ENCODE measurements at regions not wholly inside any gene's neighbourhood (a gene's known extent, or its start where the extent isn't known, plus 50 kb on each side); places are given as distances from the start of the nearest gene placed in this dataset.

- Histone ChIP-seq H3K4me3 (no peak overlapping the region), H3K27me3 (no peaks in the 10 kb centered on the region), H3K27ac (no peak overlapping the region), H3K36me3 (no peaks in the 10 kb centered on the region), H3K4me1 (no peaks in the 10 kb centered on the region), H3K9me3 (no peaks in the 10 kb centered on the region)
- WGBS, 2 donors: 41 to 54% methylated on average over 7 of the region's 7 CpGs
- no peak for TF ChIP-seq POLR2A (IDR thresholded peaks at IDR 0.05)
- TF ChIP-seq EP300 (IDR thresholded peaks at IDR 0.05): no peak
- TF ChIP-seq POLR2AphosphoS5 (IDR thresholded peaks at IDR 0.05): no peak
- peak in 1 of 4 experiments; percentile 22 for TF ChIP-seq CTCF (IDR thresholded peaks at IDR 0.05)
- intact Hi-C loops (cut with DNase I): no loop called here
- no peak for DNase-seq
These were observed 131.0 kb upstream of the SRRM4 start for GRCh38 chr12:118850244-118850825.

GRCh38 chr12:118851891-118852290 lies 129.4 kb upstream of the SRRM4 start:
- intact Hi-C loops (cut with DNase I): loop anchor here (2.0 kb wide), 1 partner anchor 447 kb away; no protein-coding TSS in a partner anchor
- no peaks in the 10 kb centered on the region for H3K27me3 ChIP-seq
- 62 to 66% methylated on average over 2 of the region's 2 CpGs for WGBS, 2 donors

GRCh38 chr12:118853634-118854033 lies 127.7 kb upstream of the SRRM4 start:
- intact Hi-C loops (cut with DNase I): loop anchor here (2.0 kb wide), 1 partner anchor 449 kb away; no protein-coding TSS in a partner anchor
- Histone ChIP-seq H3K4me3 (no peak overlapping the region), H3K27ac (no peak overlapping the region), H3K27me3 (no peaks in the 10 kb centered on the region), H3K36me3 (no peaks in the 10 kb centered on the region), H3K9me3 (no peaks in the 10 kb centered on the region), H3K4me1 (no peaks in the 10 kb centered on the region)
- 41 to 60% methylated on average over 4 of the region's 4 CpGs for WGBS, 2 donors
- TF ChIP-seq POLR2A (IDR thresholded peaks at IDR 0.05): no peak
- peak in 2 of 4 experiments; percentile 31 to 41 for TF ChIP-seq CTCF (IDR thresholded peaks at IDR 0.05)
- no peak for DNase-seq

More at GRCh38 chr12:118851891-118852290, 129.4 kb upstream of the SRRM4 start:
- H3K36me3 ChIP-seq: no peaks in the 10 kb centered on the region
- H3K9me3 ChIP-seq: no peaks in the 10 kb centered on the region
- no peak for TF ChIP-seq POLR2A (IDR thresholded peaks at IDR 0.05)
- no peak for TF ChIP-seq CTCF (IDR thresholded peaks at IDR 0.05)
- TF ChIP-seq POLR2AphosphoS5 (IDR thresholded peaks at IDR 0.05): no peak
- TF ChIP-seq EP300 (IDR thresholded peaks at IDR 0.05): no peak
- no peak overlapping the region for H3K4me3 ChIP-seq
- H3K27ac ChIP-seq: no peak overlapping the region
- no peak for DNase-seq
- no peaks in the 10 kb centered on the region for H3K4me1 ChIP-seq

- DNase-seq: no peak
- H3K4me3 ChIP-seq: no peak overlapping the region
- peaks cover 0 to 8% (median 0%) of the 10 kb centered on the region in 3 donors for H3K27me3 ChIP-seq
- intact Hi-C loops (cut with DNase I): no loop called here
- no peaks in the 10 kb centered on the region for H3K4me1 ChIP-seq
- WGBS, 2 donors: 90% methylated on average over 2 of the region's 2 CpGs
- no peak overlapping the region for H3K27ac ChIP-seq
- TF ChIP-seq CTCF (IDR thresholded peaks at IDR 0.05) (no peak), POLR2A (IDR thresholded peaks at IDR 0.05) (no peak), POLR2AphosphoS5 (IDR thresholded peaks at IDR 0.05) (no peak)
- H3K9me3 ChIP-seq: no peaks in the 10 kb centered on the region
- H3K36me3 ChIP-seq: no peaks in the 10 kb centered on the region
These were observed 125.5 kb upstream of the SRRM4 start for GRCh38 chr12:118855858-118856257.

- 20 to 28% methylated on average over 3 of the region's 3 CpGs for WGBS, 2 donors
- intact Hi-C loops (cut with DNase I): no loop called here
- H3K4me1 ChIP-seq: no peaks in the 10 kb centered on the region
- no peak overlapping the region for H3K27ac ChIP-seq
- no peaks in the 10 kb centered on the region for H3K9me3 ChIP-seq
- H3K27me3 ChIP-seq: no peaks in the 10 kb centered on the region
- H3K4me3 ChIP-seq: no peak overlapping the region
- no peaks in the 10 kb centered on the region for H3K36me3 ChIP-seq
- no peak for DNase-seq
- TF ChIP-seq CTCF (IDR thresholded peaks at IDR 0.05) (no peak), POLR2AphosphoS5 (IDR thresholded peaks at IDR 0.05) (no peak), EP300 (IDR thresholded peaks at IDR 0.05) (no peak), POLR2A (IDR thresholded peaks at IDR 0.05) (no peak)
These were observed 115.0 kb upstream of the SRRM4 start for GRCh38 chr12:118866346-118866745.

Data from sigmoid colon (tissue), 6 donors.